ENCODE measurements at regions not wholly inside any gene's neighbourhood (a gene's known extent, or its start where the extent isn't known, plus 50 kb on each side); places are given as distances from the start of the nearest gene placed in this dataset.

- no peak for TF ChIP-seq NR3C1 (IDR thresholded peaks at IDR 0.05)
- TF ChIP-seq FOSL2 (IDR thresholded peaks at IDR 0.05): no peak
- TF ChIP-seq FOSL2 (CRISPR knock-in tag; IDR thresholded peaks at IDR 0.05): no peak
- TF ChIP-seq ZNF302 (CRISPR knock-in tag; IDR thresholded peaks at IDR 0.05): no peak
- TF ChIP-seq ZFP36 (IDR thresholded peaks at IDR 0.05; ENCODE audit: borderline replicate concordance, partially characterized antibody): no peak
- no peak for TF ChIP-seq JUN (IDR thresholded peaks at IDR 0.05)
- TF ChIP-seq BCL3 (IDR thresholded peaks at IDR 0.05): no peak
- TF ChIP-seq POLR2AphosphoS2 (conservative IDR thresholded peaks at IDR 0.05; ENCODE audit: low read length): no peak
- TF ChIP-seq MAZ (IDR thresholded peaks at IDR 0.05; ENCODE audit: borderline replicate concordance, low read depth, low read length): no peak
- TF ChIP-seq MAX (IDR thresholded peaks at IDR 0.05): no peak
- no peak for TF ChIP-seq RAD21 (conservative IDR thresholded peaks at IDR 0.05 in 1 of 2, IDR thresholded peaks at IDR 0.05 in 1 of 2)
- TF ChIP-seq HDAC2 (IDR thresholded peaks at IDR 0.05): no peak
- TF ChIP-seq NPAS2 (CRISPR knock-in tag; IDR thresholded peaks at IDR 0.05; ENCODE audit: borderline replicate concordance): no peak
- TF ChIP-seq GATA3 (IDR thresholded peaks at IDR 0.05; ENCODE audit: borderline replicate concordance): no peak
- TF ChIP-seq RCOR1 (IDR thresholded peaks at IDR 0.05; ENCODE audit: low read depth, low read length): no peak
- no peak for TF ChIP-seq RARB (CRISPR knock-in tag; IDR thresholded peaks at IDR 0.05)
- TF ChIP-seq E2F6 (IDR thresholded peaks at IDR 0.05; ENCODE audit: borderline replicate concordance, low read depth): no peak
- no peak for TF ChIP-seq REST (IDR thresholded peaks at IDR 0.05)
- Histone ChIP-seq H3K9me3 (no peaks in the 10 kb centered on the region), H3K27ac (no peak overlapping the region), H3K4me3 (no peak overlapping the region), H3K4me1 (no peaks in the 10 kb centered on the region), H3K4me2 (no peak overlapping the region)
- FAIRE-seq (no peak), DNase-seq (ENCODE audit: low read depth in 1 of 2, low spot score in 1 of 2) (no peak), ATAC-seq (no peak)
- CTCF ChIA-PET: no interaction called here
- POLR2A ChIA-PET: no interaction called here
These were observed 147.1 kb downstream of the NAA11 start for GRCh38 chr4:79178760-79179159.

- ATAC-seq: no peak
- CTCF ChIA-PET: interaction anchor here (0.6 kb wide), 1 partner anchor 96 kb away, joined by 3 read pairs; no protein-coding TSS in a partner anchor
- DNase-seq (ENCODE audit: low read depth in 1 of 2, low spot score in 1 of 2): no peak
These were observed 148.5 kb downstream of the NAA11 start for GRCh38 chr4:79177388-79177787.

More at GRCh38 chr4:79177388-79177787, 148.5 kb downstream of the NAA11 start:
- POLR2A ChIA-PET: no interaction called here
- Histone ChIP-seq H3K9me3 (no peaks in the 10 kb centered on the region), H3K27ac (no peak overlapping the region), H3K4me3 (no peak overlapping the region), H3K4me2 (no peak overlapping the region), H3K4me1 (no peaks in the 10 kb centered on the region)
- TF ChIP-seq JUNB (IDR thresholded peaks at IDR 0.05) (no peak), JUN (IDR thresholded peaks at IDR 0.05) (no peak), ESRRA (IDR thresholded peaks at IDR 0.05; ENCODE audit: borderline replicate concordance, low read length) (no peak), SMC3 (IDR thresholded peaks at IDR 0.05) (no peak), RARB (CRISPR knock-in tag; IDR thresholded peaks at IDR 0.05) (no peak), CBX8 (IDR thresholded peaks at IDR 0.05) (no peak), CHD2 (IDR thresholded peaks at IDR 0.05; ENCODE audit: low read length, partially characterized antibody) (no peak), E2F6 (IDR thresholded peaks at IDR 0.05; ENCODE audit: borderline replicate concordance, low read depth) (no peak), ZFP36 (IDR thresholded peaks at IDR 0.05; ENCODE audit: borderline replicate concordance, partially characterized antibody) (no peak), NR3C1 (IDR thresholded peaks at IDR 0.05) (no peak), TP53 (CRISPR knock-in tag; IDR thresholded peaks at IDR 0.05) (no peak), CBX2 (IDR thresholded peaks at IDR 0.05; ENCODE audit: borderline replicate concordance, low read depth) (no peak), GATA3 (IDR thresholded peaks at IDR 0.05; ENCODE audit: borderline replicate concordance) (no peak), REST (IDR thresholded peaks at IDR 0.05) (no peak), HOXA7 (CRISPR knock-in tag; IDR thresholded peaks at IDR 0.05) (no peak), EP300 (IDR thresholded peaks at IDR 0.05) (no peak), NFE2L2 (conservative IDR thresholded peaks at IDR 0.05; ENCODE audit: low read length) (no peak)
- no peak for FAIRE-seq

Measured in A549 (cell line).